ENCODE measurements at regions not wholly inside any gene's neighbourhood (a gene's known extent, or its start where the extent isn't known, plus 50 kb on each side); places are given as distances from the start of the nearest gene placed in this dataset.
"Not testable (repeated sequence)": the region's sequence is repeated elsewhere in the genome, so short reads cannot be mapped to it uniquely, and the experiment has no call there.

DNA sequence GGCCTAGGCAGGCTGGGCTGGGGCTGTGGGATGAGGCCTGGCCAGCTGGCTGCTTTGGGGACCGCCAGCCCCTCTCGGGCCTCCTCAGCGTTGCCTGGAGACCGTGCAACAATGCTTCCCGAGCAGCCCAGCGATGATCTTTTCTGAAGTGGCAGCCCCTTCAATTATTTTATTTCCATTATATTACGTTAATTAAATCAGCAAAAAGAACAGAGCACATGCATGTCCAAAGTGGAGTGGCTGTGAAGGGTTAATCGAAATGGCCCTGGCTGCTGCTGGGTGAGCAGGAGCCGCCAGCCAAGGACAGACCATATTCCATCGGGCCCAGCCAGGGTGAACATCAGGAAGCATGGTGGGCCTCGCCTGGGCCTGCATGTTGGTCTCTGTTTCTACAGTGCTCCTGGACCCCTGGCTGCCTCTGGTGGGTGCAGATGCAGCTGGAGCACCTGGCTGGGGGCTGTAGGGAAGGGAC is 245.5 kb downstream of the MYCN start:
- TF ChIP-seq, protein P1, sequence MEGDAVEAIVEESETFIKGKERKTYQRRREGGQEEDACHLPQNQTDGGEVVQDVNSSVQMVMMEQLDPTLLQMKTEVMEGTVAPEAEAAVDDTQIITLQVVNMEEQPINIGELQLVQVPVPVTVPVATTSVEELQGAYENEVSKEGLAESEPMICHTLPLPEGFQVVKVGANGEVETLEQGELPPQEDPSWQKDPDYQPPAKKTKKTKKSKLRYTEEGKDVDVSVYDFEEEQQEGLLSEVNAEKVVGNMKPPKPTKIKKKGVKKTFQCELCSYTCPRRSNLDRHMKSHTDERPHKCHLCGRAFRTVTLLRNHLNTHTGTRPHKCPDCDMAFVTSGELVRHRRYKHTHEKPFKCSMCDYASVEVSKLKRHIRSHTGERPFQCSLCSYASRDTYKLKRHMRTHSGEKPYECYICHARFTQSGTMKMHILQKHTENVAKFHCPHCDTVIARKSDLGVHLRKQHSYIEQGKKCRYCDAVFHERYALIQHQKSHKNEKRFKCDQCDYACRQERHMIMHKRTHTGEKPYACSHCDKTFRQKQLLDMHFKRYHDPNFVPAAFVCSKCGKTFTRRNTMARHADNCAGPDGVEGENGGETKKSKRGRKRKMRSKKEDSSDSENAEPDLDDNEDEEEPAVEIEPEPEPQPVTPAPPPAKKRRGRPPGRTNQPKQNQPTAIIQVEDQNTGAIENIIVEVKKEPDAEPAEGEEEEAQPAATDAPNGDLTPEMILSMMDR (conservative IDR thresholded peaks at IDR 0.05; ENCODE audit: low read depth, low read length) = no peak
- no peak for DNase-seq (ENCODE audit: low read depth)

DNA sequence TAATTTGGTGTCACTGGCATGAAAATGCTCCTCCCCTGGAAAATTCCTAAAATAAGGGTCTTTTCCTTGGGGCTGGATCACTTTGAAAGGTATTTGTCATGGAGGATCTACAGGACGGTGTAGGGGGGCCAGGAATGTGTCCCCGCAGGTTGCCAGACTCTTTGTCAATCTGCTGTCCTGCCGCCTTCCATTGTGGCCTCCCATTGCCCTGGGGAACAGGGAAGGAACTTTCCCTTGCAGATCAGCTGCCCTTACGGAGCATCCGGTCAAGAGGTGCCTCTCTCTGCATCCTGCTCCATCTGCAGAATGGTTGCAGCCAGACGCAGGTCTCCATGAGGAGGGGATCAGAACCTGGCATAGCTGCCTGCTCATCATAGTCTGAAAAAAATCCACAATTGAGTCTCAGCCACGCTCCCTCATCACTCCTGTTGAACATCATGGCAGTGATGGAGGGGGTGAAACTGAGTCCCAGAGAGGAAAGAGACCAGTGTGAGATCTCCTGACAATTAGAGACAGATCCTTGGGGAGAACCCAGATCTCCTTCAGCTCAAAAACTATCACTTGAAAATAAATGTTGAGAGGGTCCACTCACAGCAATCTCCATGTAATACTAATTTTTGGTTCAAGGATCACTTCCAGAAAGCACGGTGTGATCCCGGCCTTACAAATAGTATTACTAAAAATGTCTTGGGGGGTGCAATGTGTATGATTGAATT is 244.8 kb downstream of the MYCN start:
- H3K4me3 ChIP-seq (ENCODE audit: low read depth, low read length) = no peak overlapping the region
- no peak for DNase-seq (ENCODE audit: low read depth)
- TF ChIP-seq, protein P1 (conservative IDR thresholded peaks at IDR 0.05; ENCODE audit: low read depth, low read length) = no peak

More for the DNA sequence above, 245.5 kb downstream of the MYCN start:
- H3K4me3 ChIP-seq (ENCODE audit: low read depth, low read length) = no peak overlapping the region

DNA sequence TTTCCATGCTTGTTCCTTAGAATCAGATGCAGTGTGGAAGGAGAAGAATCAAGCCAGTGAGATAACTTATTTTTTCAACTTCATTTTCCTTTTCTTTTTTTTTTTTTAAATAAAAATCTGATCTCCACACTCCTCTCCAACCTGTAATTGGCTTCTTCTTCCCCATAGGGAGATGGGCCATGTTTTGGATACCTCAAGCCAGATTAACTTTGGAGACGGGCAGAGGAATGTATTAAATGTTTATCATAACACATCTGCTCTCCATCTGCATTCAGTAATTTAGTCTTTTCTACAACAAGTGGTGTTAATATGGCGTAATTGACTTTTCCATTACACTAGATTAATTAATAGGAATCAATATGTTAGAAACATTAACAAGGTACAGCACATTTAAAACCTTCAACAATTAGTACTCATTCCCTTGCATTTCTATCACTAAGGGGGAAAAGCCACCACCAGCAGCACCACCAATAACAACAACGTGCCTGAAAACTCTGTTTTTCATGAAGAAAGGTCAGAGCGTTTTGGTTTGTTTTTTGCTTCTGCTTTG is 244.1 kb downstream of the MYCN start:
- no peak overlapping the region for H3K4me3 ChIP-seq (ENCODE audit: low read depth, low read length)
- TF ChIP-seq, protein P1 (conservative IDR thresholded peaks at IDR 0.05; ENCODE audit: low read depth, low read length) = no peak
- no peak for DNase-seq (ENCODE audit: low read depth)

DNA sequence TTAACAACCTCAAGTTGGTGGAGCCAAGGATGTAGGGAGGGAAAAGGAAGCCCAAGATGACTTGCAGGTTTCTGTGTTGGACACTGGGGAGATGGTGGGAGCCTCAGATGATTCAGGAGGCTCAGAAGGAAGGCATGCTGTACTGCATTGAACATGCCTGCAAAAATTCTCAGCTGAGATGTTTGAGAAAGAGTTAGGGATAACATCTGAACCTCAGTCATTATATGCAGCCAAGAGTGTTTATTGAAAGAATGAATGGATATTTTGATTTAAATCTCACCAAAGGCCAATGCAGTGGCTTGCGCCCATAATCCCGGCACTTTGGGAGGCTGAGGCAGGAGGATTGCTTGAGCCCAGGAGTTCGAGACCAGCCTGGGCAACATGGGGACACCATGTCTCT is 243.0 kb downstream of the MYCN start:
- no peak for DNase-seq (ENCODE audit: low read depth)
- no peak overlapping the region for H3K4me3 ChIP-seq (ENCODE audit: low read depth, low read length)
- TF ChIP-seq, protein P1 (conservative IDR thresholded peaks at IDR 0.05; ENCODE audit: low read depth, low read length) = no peak

DNA sequence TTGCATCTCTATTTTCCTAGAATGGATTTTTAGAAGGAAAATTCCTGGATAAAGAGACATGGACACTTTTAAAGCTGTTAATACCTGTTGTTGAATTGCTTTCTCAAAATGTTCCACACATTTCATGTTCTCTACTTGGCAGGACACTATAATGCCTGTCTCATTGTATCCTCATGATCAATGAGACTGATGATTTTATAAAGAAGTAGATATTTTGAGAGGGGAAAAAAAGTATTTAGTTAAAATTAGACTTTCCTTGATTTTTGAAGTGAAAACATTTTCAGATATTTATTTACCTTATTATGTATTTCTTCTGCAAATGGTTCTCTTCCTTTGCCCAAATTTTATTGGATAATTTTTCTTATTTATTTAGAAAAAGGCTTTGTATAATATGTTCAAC is 242.5 kb downstream of the MYCN start:
- TF ChIP-seq, protein P1 (conservative IDR thresholded peaks at IDR 0.05; ENCODE audit: low read depth, low read length) = no peak
- no peak overlapping the region for H3K4me3 ChIP-seq (ENCODE audit: low read depth, low read length)
- DNase-seq (ENCODE audit: low read depth) = no peak

DNA sequence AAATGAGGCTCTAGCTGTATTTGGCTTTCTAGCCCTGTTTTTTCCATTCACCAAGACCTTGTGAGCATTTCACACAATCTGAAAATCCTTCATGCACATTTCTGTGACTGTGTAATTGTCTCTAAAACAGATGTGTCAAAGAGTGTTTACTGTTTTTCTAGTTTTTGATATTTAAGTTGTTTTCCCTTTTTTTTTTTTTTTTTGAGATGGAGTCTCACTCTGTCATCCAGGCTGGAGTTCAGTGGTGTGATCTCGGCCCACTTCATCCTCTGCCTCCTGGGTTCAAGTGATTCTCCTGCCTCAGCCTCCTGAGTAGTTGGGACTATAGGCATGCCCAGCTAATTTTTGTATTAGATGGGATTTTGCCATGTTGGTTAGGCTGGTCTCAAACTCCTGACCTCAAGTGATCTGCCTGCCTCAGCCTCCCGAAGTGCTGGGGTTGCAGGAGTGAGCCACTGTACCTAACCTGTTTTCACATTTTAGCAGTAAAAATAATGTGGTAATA is 242.0 kb downstream of the MYCN start:
- not testable (repeated sequence) for DNase-seq (ENCODE audit: low read depth); H3K4me3 ChIP-seq (ENCODE audit: low read depth, low read length)

DNA sequence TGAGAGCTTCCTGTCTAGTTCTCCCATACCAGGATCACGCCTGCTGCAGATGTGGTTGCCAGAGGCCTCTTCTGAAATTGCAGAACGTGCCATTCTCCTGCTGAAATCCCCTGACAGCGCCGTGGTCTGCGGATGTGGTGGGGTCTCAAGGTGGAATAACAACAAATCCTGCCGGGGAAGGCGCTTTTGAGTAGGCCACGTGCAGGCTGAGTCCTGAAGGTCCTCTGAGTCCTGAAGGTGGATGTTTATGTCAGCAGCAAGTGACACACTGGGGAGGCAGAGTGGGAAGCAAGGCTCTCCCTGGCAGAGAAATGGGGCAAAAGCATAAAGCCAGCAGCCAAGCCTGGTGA is 241.4 kb downstream of the MYCN start:
- H3K4me3 ChIP-seq (ENCODE audit: low read depth, low read length) = no peak overlapping the region
- TF ChIP-seq, protein P1 (conservative IDR thresholded peaks at IDR 0.05; ENCODE audit: low read depth, low read length) = no peak
- DNase-seq (ENCODE audit: low read depth) = no peak

All from choroid plexus epithelial cell (primary cell).